Liver (tissue), 3 donors: ENCODE measurements at regions not wholly inside any gene's neighbourhood (a gene's known extent, or its start where the extent isn't known, plus 50 kb on each side); places are given as distances from the start of the nearest gene placed in this dataset.

Experiments used
- CTCF ChIP-seq: fragments of 150-350 bp; IDR thresholded peaks from 2 replicates; pipeline ENCODE4 v1.5.1; 2017; ENCODE audit warnings: improper control_type of control experiment, low read depth, low read length; ENCODE audit not compliant: missing input control
- EGR1 ChIP-seq, 2 donors: IDR thresholded peaks; 2 replicates each; pipeline ENCODE4 v1.6.1; 2016 to 2018; ENCODE audit warnings: antibody characterized with exemption in 2 of 2, low read depth in 2 of 2
- RAD21 ChIP-seq, 2 donors: IDR thresholded peaks; 2 replicates each; pipeline ENCODE4 v1.6.1; 2016; ENCODE audit warnings: antibody characterized with exemption in 2 of 2, mild to moderate bottlenecking in 2 of 2
- RXRA ChIP-seq, 2 donors: IDR thresholded peaks; 2 replicates each; pipeline ENCODE4 v1.6.1; 2017 to 2018; ENCODE audit warnings: antibody characterized with exemption in 2 of 2, mild to moderate bottlenecking in 1 of 2
- TAF1 ChIP-seq: conservative IDR thresholded peaks from 2 replicates; pipeline ENCODE4 v1.6.1; 2016; ENCODE audit warnings: antibody characterized with exemption, mild to moderate bottlenecking
- TF ChIP-seq, protein P1 (sequence below): IDR thresholded peaks from 2 replicates; pipeline ENCODE4 v1.6.1; 2016; ENCODE audit warnings: antibody characterized with exemption
- TF ChIP-seq, protein P2 (sequence below): IDR thresholded peaks from 2 replicates; pipeline ENCODE4 v1.6.1; 2016; ENCODE audit warnings: antibody characterized with exemption, mild to moderate bottlenecking
- donor health status: healthy.
- donor health status: healthy.

DNA sequence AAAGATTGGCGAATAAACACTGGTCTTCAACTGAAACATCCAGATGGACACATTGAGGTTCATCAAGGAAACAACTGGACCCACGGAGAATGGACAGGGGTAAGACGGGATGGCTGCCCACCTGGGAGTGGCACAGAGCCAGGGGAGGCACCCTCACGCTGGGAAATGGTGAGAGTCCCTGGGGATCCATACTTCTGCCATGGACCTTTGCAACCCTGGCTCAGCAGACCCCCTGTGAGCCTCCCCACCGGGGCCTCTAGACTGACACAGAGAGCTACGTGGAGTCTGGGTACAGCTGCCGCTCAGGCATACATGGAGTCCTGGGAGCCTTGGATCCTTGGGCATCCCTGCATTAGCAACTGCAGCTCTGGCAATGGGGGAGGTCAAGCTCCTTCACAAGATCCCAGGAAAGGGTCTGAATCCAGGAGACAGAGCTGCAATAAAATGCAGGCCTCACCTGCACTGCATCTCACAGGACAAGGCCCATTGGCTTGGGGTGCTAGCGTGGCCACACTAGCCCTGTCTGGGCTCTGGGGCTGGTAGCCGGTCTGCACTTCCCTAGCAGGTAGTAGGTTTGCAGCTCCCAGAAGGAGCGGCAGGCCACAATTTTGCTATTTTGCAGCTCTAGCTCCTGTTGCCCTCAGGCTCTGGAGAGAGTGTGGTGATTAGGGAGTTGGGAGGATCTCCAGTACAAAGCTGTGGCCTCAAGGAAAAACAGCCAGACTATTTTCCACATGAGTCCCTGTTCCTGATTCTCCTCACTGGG lies 496.4 kb upstream of the LRRC4C start:
- TF ChIP-seq, protein P1, sequence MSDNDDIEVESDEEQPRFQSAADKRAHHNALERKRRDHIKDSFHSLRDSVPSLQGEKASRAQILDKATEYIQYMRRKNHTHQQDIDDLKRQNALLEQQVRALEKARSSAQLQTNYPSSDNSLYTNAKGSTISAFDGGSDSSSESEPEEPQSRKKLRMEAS = no peak
- TF ChIP-seq CTCF (no peak), TAF1 (no peak), RAD21 (IDR thresholded peaks at IDR 0.05) (no peak), EGR1 (IDR thresholded peaks at IDR 0.05; ENCODE audit: low read depth in 2 of 2) (no peak), RXRA (IDR thresholded peaks at IDR 0.05) (no peak)
- TF ChIP-seq, protein P2, sequence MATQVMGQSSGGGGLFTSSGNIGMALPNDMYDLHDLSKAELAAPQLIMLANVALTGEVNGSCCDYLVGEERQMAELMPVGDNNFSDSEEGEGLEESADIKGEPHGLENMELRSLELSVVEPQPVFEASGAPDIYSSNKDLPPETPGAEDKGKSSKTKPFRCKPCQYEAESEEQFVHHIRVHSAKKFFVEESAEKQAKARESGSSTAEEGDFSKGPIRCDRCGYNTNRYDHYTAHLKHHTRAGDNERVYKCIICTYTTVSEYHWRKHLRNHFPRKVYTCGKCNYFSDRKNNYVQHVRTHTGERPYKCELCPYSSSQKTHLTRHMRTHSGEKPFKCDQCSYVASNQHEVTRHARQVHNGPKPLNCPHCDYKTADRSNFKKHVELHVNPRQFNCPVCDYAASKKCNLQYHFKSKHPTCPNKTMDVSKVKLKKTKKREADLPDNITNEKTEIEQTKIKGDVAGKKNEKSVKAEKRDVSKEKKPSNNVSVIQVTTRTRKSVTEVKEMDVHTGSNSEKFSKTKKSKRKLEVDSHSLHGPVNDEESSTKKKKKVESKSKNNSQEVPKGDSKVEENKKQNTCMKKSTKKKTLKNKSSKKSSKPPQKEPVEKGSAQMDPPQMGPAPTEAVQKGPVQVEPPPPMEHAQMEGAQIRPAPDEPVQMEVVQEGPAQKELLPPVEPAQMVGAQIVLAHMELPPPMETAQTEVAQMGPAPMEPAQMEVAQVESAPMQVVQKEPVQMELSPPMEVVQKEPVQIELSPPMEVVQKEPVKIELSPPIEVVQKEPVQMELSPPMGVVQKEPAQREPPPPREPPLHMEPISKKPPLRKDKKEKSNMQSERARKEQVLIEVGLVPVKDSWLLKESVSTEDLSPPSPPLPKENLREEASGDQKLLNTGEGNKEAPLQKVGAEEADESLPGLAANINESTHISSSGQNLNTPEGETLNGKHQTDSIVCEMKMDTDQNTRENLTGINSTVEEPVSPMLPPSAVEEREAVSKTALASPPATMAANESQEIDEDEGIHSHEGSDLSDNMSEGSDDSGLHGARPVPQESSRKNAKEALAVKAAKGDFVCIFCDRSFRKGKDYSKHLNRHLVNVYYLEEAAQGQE = no peak
